ENCODE measurements at regions not wholly inside any gene's neighbourhood (a gene's known extent, or its start where the extent isn't known, plus 50 kb on each side); places are given as distances from the start of the nearest gene placed in this dataset.

GRCh38 chr6:169989594-169989993 is 238.2 kb downstream of the ERMARD start:
- no peak for TF ChIP-seq CTCF (IDR thresholded peaks at IDR 0.05; ENCODE audit: low read depth, low read length)
- H3K4me3 ChIP-seq (ENCODE audit: low read depth, low read length) = no peak overlapping the region
- no peaks in the 10 kb centered on the region for H3K9me3 ChIP-seq (ENCODE audit: severe bottlenecking)
- DNase-seq = no peak
- no peak overlapping the region for H3K27ac ChIP-seq
- H3K36me3 ChIP-seq = no peaks in the 10 kb centered on the region
- H3K27me3 ChIP-seq (ENCODE audit: insufficient read depth, low read depth, severe bottlenecking) = no peaks in the 10 kb centered on the region

DNA sequence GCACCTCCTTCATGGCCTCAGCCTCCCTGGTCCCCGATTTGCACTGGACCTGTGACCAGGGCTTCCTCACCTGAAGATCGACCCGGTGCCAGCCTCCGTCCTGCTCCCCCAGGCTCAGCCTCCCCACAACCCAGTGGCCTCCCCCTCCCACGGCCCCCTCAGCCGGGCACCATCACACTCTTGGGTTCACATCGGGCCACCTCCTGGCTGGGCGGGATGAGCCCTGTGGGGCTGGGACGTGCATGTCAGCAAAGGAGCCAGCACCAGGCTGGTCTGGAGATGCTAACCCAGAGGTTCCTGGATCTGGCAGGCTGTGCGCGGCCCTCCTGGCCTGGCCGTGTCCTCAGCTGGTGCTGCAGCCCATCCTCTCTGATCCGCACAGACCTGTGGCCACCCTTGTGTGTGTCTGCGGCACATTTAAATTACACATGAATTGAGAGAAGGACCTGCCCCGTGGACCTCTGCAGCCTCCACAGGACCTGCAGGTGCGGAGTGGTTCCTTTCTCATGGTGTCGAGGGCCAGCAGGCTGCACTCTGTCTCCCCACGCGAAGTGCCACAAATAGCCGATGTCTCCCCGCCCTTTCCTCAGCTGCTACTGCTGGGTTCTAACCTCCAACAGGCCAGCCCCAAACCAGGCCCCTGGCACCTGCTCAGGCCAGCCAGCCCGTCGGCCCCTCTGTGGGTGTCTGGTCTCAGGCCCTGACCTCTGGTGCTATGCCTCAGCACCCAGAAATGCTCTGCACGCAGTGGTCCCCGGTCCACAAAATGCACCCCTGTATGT is 237.5 kb downstream of the ERMARD start:
- TF ChIP-seq CTCF (IDR thresholded peaks at IDR 0.05; ENCODE audit: low read depth, low read length) = no peak
- Histone ChIP-seq H3K36me3 (no peaks in the 10 kb centered on the region), H3K27ac (no peak overlapping the region), H3K27me3 (ENCODE audit: insufficient read depth, low read depth, severe bottlenecking) (no peaks in the 10 kb centered on the region), H3K9me3 (ENCODE audit: severe bottlenecking) (no peaks in the 10 kb centered on the region), H3K4me3 (ENCODE audit: low read depth, low read length) (no peak overlapping the region)
- DNase-seq = no peak

GRCh38 chr6:169986848-169987498 is 235.6 kb downstream of the ERMARD start:
- H3K27me3 ChIP-seq (ENCODE audit: insufficient read depth, low read depth, severe bottlenecking) = no peaks in the 10 kb centered on the region
- no peak for DNase-seq
- no peaks in the 10 kb centered on the region for H3K9me3 ChIP-seq (ENCODE audit: severe bottlenecking)
- no peak overlapping the region for H3K4me3 ChIP-seq (ENCODE audit: low read depth, low read length)
- no peak for TF ChIP-seq CTCF (IDR thresholded peaks at IDR 0.05; ENCODE audit: low read depth, low read length)
- no peak overlapping the region for H3K27ac ChIP-seq
- H3K36me3 ChIP-seq = no peaks in the 10 kb centered on the region

DNA sequence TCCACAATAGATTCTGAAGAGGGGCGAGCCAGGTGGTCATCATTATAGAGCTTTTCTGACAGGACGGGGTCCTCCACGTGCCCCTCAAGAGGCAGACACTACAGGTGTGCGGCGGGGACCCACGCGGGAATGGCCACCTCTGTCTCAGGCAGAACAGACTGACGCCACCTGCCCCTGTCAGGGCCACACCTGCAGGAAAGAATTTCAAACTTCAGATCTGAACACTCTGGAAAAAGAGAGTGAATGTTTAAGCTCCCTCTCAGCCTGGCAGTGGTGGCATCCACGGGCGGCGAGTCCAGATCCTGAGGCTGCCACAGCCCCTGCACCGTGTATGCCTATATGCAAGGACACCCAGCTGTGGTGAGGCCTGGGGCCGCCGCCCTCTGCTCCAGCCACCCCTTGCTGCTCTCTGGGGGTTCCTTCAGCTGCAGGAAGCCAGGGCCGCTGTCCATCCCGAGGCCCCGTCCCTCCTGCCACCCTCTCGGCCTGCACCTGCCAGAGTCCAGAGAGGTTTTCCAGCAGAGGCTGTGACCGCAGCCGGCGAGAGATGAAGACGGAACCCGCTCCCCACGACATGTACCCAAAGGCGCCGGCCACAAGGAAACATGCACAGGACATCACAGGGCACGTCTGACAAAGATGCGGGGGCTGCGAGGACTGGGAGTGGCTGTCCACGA is 234.9 kb downstream of the ERMARD start:
- H3K9me3 ChIP-seq (ENCODE audit: severe bottlenecking) = no peaks in the 10 kb centered on the region
- no peak for TF ChIP-seq CTCF (IDR thresholded peaks at IDR 0.05; ENCODE audit: low read depth, low read length)
- no peaks in the 10 kb centered on the region for H3K27me3 ChIP-seq (ENCODE audit: insufficient read depth, low read depth, severe bottlenecking)

GRCh38 chr6:169985121-169986015 is 233.9 kb downstream of the ERMARD start:
- Histone ChIP-seq H3K36me3 (no peaks in the 10 kb centered on the region), H3K9me3 (ENCODE audit: severe bottlenecking) (no peaks in the 10 kb centered on the region), H3K27me3 (ENCODE audit: insufficient read depth, low read depth, severe bottlenecking) (no peaks in the 10 kb centered on the region), H3K4me3 (ENCODE audit: low read depth, low read length) (no peak overlapping the region), H3K27ac (no peak overlapping the region)
- no peak for TF ChIP-seq CTCF (IDR thresholded peaks at IDR 0.05; ENCODE audit: low read depth, low read length)
- no peak for DNase-seq

More for the DNA sequence above, 234.9 kb downstream of the ERMARD start:
- Histone ChIP-seq H3K36me3 (no peaks in the 10 kb centered on the region), H3K4me3 (ENCODE audit: low read depth, low read length) (no peak overlapping the region), H3K27ac (no peak overlapping the region)
- no peak for DNase-seq
